H9 (cell line): ENCODE measurements at regions not wholly inside any gene's neighbourhood (a gene's known extent, or its start where the extent isn't known, plus 50 kb on each side); places are given as distances from the start of the nearest gene placed in this dataset.

Experiments used
- DNase-seq: peaks from one replicate; pipeline ENCODE4 v3.0.0-alpha.2; 2017
- H2AFZ ChIP-seq: one replicate; pipeline ENCODE4 v1.6.1; 2013; ENCODE audit warnings: mild to moderate bottlenecking, low read length, control low read depth, moderate library complexity
- H2AK5ac ChIP-seq: 2 replicates; pipeline ENCODE4 v1.6.1; 2013; ENCODE audit warnings: low read length, control low read depth, mixed read lengths; ENCODE audit not compliant: insufficient read length
- H2BK120ac ChIP-seq: one replicate; pipeline ENCODE4 v1.6.1; 2013; ENCODE audit warnings: low read depth, mild to moderate bottlenecking, low read length, control low read depth, inconsistent platforms; ENCODE audit not compliant: poor library complexity, severe bottlenecking
- H2BK12ac ChIP-seq: 2 replicates; pipeline ENCODE4 v1.6.1; 2013; ENCODE audit warnings: low read length, control low read depth, mixed read lengths, low read depth; ENCODE audit not compliant: insufficient read length
- H2BK15ac ChIP-seq: 2 replicates; pipeline ENCODE4 v1.6.1; 2013; ENCODE audit warnings: low read depth, low read length, control low read depth
- H2BK20ac ChIP-seq: one replicate; pipeline ENCODE4 v1.6.1; 2013; ENCODE audit warnings: low read depth, mild to moderate bottlenecking, low read length, control low read depth, inconsistent platforms; ENCODE audit not compliant: poor library complexity, severe bottlenecking
- H2BK5ac ChIP-seq: 2 replicates; pipeline ENCODE4 v1.6.1; 2013; ENCODE audit warnings: low read length, control low read depth, mixed read lengths; ENCODE audit not compliant: insufficient read length
- H3K14ac ChIP-seq: 2 replicates; pipeline ENCODE4 v1.6.1; 2013; ENCODE audit warnings: low read length, control low read depth; ENCODE audit not compliant: insufficient read depth
- H3K18ac ChIP-seq: 2 replicates; pipeline ENCODE4 v1.6.1; 2013; ENCODE audit warnings: low read depth, mild to moderate bottlenecking, mixed read lengths, low read length, control low read depth; ENCODE audit not compliant: insufficient read length
- H3K23ac ChIP-seq: 2 replicates; pipeline ENCODE4 v1.6.1; 2013; ENCODE audit warnings: low read length, control low read depth, mixed read lengths, low read depth; ENCODE audit not compliant: insufficient read length
- H3K23me2 ChIP-seq: 2 replicates; pipeline ENCODE4 v1.6.1; 2013; ENCODE audit warnings: low read depth, mild to moderate bottlenecking, mixed read lengths, low read length, control low read depth; ENCODE audit not compliant: insufficient read length, poor library complexity, severe bottlenecking
- H3K27ac ChIP-seq: 2 replicates; pipeline ENCODE4 v1.5.1; 2013; ENCODE audit warnings: low read length, control low read depth, mixed read lengths, low read depth; ENCODE audit not compliant: insufficient read length
- H3K27me3 ChIP-seq: 2 replicates; pipeline ENCODE4 v1.6.1; 2013; ENCODE audit warnings: low read length, control low read depth, inconsistent platforms; ENCODE audit not compliant: insufficient read depth
- H3K4ac ChIP-seq: 2 replicates; pipeline ENCODE4 v1.6.1; 2013; ENCODE audit warnings: low read depth, mild to moderate bottlenecking, control low read depth, inconsistent platforms, low read length, moderate library complexity
- H3K4me1 ChIP-seq: 2 replicates; pipeline ENCODE4 v1.6.1; 2013; ENCODE audit warnings: low read length, control low read depth, inconsistent platforms; ENCODE audit not compliant: insufficient read depth
- H3K4me2 ChIP-seq: 2 replicates; pipeline ENCODE4 v1.6.1; 2013; ENCODE audit warnings: low read length, control low read depth, mixed read lengths; ENCODE audit not compliant: insufficient read length, insufficient read depth
- H3K56ac ChIP-seq: 2 replicates; pipeline ENCODE4 v1.6.1; 2013; ENCODE audit warnings: low read depth, mild to moderate bottlenecking, mixed read lengths, low read length, control low read depth; ENCODE audit not compliant: insufficient read length
- H3K79me1 ChIP-seq: 2 replicates; pipeline ENCODE4 v1.6.1; 2013; ENCODE audit warnings: low read depth, mild to moderate bottlenecking, moderate library complexity, low read length, control low read depth, inconsistent platforms; ENCODE audit not compliant: insufficient read depth, poor library complexity, severe bottlenecking
- H3K79me2 ChIP-seq: 2 replicates; pipeline ENCODE4 v1.6.1; 2013; ENCODE audit warnings: low read length, control low read depth, inconsistent platforms; ENCODE audit not compliant: insufficient read depth
- H3K9ac ChIP-seq: 2 replicates; pipeline ENCODE4 v1.6.1; 2013; ENCODE audit warnings: low read length, control low read depth, mixed read lengths; ENCODE audit not compliant: insufficient read length; ENCODE audit errors: extremely low read depth
- H3K9me3 ChIP-seq: one replicate; pipeline ENCODE4 v1.6.1; 2013; ENCODE audit warnings: low read depth, low read length, inconsistent platforms; ENCODE audit not compliant: control insufficient read depth
- H3T11ph ChIP-seq: one replicate; pipeline ENCODE4 v1.6.1; 2013; ENCODE audit warnings: mild to moderate bottlenecking, low read length, control low read depth, inconsistent platforms
- H4K20me1 ChIP-seq: one replicate; pipeline ENCODE4 v1.6.1; 2013; ENCODE audit not compliant: control insufficient read depth, insufficient read length, insufficient read depth
- H4K5ac ChIP-seq: 2 replicates; pipeline ENCODE4 v1.6.1; 2013; ENCODE audit warnings: low read depth, mild to moderate bottlenecking, mixed read lengths, low read length, control low read depth; ENCODE audit not compliant: insufficient read length
- H4K8ac ChIP-seq: replicated peaks from 2 replicates; pipeline ENCODE4 v1.6.1; 2013; ENCODE audit warnings: low read length, control low read depth, mixed read lengths, low read depth; ENCODE audit not compliant: insufficient read length
- H4K91ac ChIP-seq: 2 replicates; pipeline ENCODE4 v1.6.1; 2013; ENCODE audit warnings: low read depth, mild to moderate bottlenecking, moderate library complexity, mixed read lengths, low read length, control low read depth; ENCODE audit not compliant: insufficient read length
- H3K27ac Mint-ChIP-seq, 3 experiments: 2 replicates in 2 of 3; 3 replicates in 1 of 3; pipeline ENCODE4 v1.8.0; 2020 to 2021; ENCODE audit warnings: mixed read lengths in 3 of 3, mild to moderate bottlenecking in 1 of 3, moderate library complexity in 1 of 3
- H3K27me3 Mint-ChIP-seq: 2 replicates; pipeline ENCODE4 v1.8.0; 2021; ENCODE audit warnings: low read depth, mild to moderate bottlenecking, moderate library complexity, mixed read lengths
- H3K36me3 Mint-ChIP-seq, 3 experiments: 2 replicates in 2 of 3; 3 replicates in 1 of 3; pipeline ENCODE4 v1.8.0; 2020 to 2021; ENCODE audit warnings: low read depth in 3 of 3, mixed read lengths in 3 of 3; ENCODE audit not compliant: insufficient read depth in 1 of 3
- H3K4me1 Mint-ChIP-seq, 2 experiments: 2 replicates each; pipeline ENCODE4 v1.8.0; 2020; ENCODE audit warnings: mixed read lengths in 2 of 2
- H3K4me3 Mint-ChIP-seq, 2 experiments: 2 replicates in 1 of 2; 3 replicates in 1 of 2; pipeline ENCODE4 v1.8.0; 2020 to 2021; ENCODE audit warnings: mild to moderate bottlenecking in 2 of 2, mixed read lengths in 2 of 2, moderate library complexity in 1 of 2
- H3K9me3 Mint-ChIP-seq, 2 experiments: 2 replicates in 1 of 2; 3 replicates in 1 of 2; pipeline ENCODE4 v1.8.0; 2020; ENCODE audit warnings: mild to moderate bottlenecking in 2 of 2, mixed read lengths in 2 of 2, moderate library complexity in 1 of 2
- WGBS: extraction: QIAGEN DNeasy Blood & Tissue Kit; methylation state at CpG from one replicate; pipeline ENCODE4 v1.1.7; 2013; ENCODE audit warnings: missing lambda C conversion rate, low lambda C conversion rate, mixed read lengths; ENCODE audit not compliant: insufficient read length; ENCODE audit errors: extremely low coverage; 5-methylcytosine and 5-hydroxymethylcytosine counted together
- TF ChIP-seq, protein P1 (sequence below): fragments of 200-600 bp; sonication (generic); conservative IDR thresholded peaks from 3 replicates; pipeline ENCODE4 v1.8.0; 2021; ENCODE audit warnings: antibody characterized with exemption, mild to moderate bottlenecking

- H2BK120ac ChIP-seq = no peak overlapping the region
- no peaks in the 10 kb centered on the region; a peak in 1 of 7 replicates for H3K36me3 Mint-ChIP-seq
- H3K4me3 Mint-ChIP-seq = no peak overlapping the region
- H3K14ac ChIP-seq = no peak overlapping the region
- H3K4me2 ChIP-seq = no peak overlapping the region
- no peak for DNase-seq
- no peak overlapping the region for H2BK12ac ChIP-seq
- H3K56ac ChIP-seq = no peak overlapping the region
- no peak overlapping the region for H3T11ph ChIP-seq
- H2BK20ac ChIP-seq = no peak overlapping the region
- no peaks in the 10 kb centered on the region for H3K27me3 ChIP-seq
- no peak overlapping the region for H3K4ac ChIP-seq
- no peak overlapping the region for H2BK15ac ChIP-seq
- H3K79me1 ChIP-seq = no peaks in the 10 kb centered on the region
- no peaks in the 10 kb centered on the region; the same call in 1 of the 2 replicates for H3K27me3 Mint-ChIP-seq
- H3K27ac Mint-ChIP-seq = no peak overlapping the region
- no peak overlapping the region for H2AFZ ChIP-seq
- no peak overlapping the region for H3K18ac ChIP-seq
- no peaks in the 10 kb centered on the region for H3K23me2 ChIP-seq
- H3K9ac ChIP-seq = no peak overlapping the region
- no peak overlapping the region for H2BK5ac ChIP-seq
- H3K4me1 Mint-ChIP-seq = peaks cover 33 to 36% of the 10 kb centered on the region in 2 experiments
- WGBS = no CpG with 5 or more reads among the region's 5 CpGs
- H3K27ac ChIP-seq = no peak overlapping the region
- no peak overlapping the region for H4K8ac ChIP-seq
- no peaks in the 10 kb centered on the region for H3K9me3 Mint-ChIP-seq
- no peaks in the 10 kb centered on the region for H3K79me2 ChIP-seq
- H3K23ac ChIP-seq = no peak overlapping the region
- TF ChIP-seq, protein P1, sequence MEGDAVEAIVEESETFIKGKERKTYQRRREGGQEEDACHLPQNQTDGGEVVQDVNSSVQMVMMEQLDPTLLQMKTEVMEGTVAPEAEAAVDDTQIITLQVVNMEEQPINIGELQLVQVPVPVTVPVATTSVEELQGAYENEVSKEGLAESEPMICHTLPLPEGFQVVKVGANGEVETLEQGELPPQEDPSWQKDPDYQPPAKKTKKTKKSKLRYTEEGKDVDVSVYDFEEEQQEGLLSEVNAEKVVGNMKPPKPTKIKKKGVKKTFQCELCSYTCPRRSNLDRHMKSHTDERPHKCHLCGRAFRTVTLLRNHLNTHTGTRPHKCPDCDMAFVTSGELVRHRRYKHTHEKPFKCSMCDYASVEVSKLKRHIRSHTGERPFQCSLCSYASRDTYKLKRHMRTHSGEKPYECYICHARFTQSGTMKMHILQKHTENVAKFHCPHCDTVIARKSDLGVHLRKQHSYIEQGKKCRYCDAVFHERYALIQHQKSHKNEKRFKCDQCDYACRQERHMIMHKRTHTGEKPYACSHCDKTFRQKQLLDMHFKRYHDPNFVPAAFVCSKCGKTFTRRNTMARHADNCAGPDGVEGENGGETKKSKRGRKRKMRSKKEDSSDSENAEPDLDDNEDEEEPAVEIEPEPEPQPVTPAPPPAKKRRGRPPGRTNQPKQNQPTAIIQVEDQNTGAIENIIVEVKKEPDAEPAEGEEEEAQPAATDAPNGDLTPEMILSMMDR = no peak
- H3K9me3 ChIP-seq = no peaks in the 10 kb centered on the region
- no peak overlapping the region for H4K91ac ChIP-seq
- peaks cover 11% of the 10 kb centered on the region; the same call in 1 of the 2 replicates for H3K4me1 ChIP-seq
- H4K5ac ChIP-seq = no peak overlapping the region
- no peaks in the 10 kb centered on the region for H4K20me1 ChIP-seq
- H2AK5ac ChIP-seq = no peak overlapping the region
Observed at GRCh38 chr12:75819512-75819911, 212.1 kb downstream of the PHLDA1 start.
